HCT116 (cell line): ENCODE measurements at regions not wholly inside any gene's neighbourhood (a gene's known extent, or its start where the extent isn't known, plus 50 kb on each side); places are given as distances from the start of the nearest gene placed in this dataset.

Source experiments
- ATAC-seq: fragments of 200-7000 bp; cut with Tn5 transposase; 2 replicates; pipeline ENCODE4 v1.9.1; 2020; ENCODE audit warnings: mild to moderate bottlenecking, moderate library complexity
- BruUV-seq: library from RNA; stranded (reverse); fragments of 400-500 nt; replicated peaks from 2 replicates; lab custom pipeline; 2021; lab: Mats Ljungman, UMichigan
- CTCF ChIA-PET: fragments of 300-600 bp; sonication (Branson Sonifier 250); formaldehyde crosslinking; loops from one replicate; lab custom pipeline; 2021; ENCODE audit warnings: antibody characterized with exemption; lab: Charles Lee
- POLR2A ChIA-PET: fragments of 300-600, 350-600 bp; sonication (Branson Sonifier 250); formaldehyde crosslinking; loops from one replicate; lab custom pipeline; 2021; ENCODE audit warnings: antibody characterized with exemption; lab: Charles Lee
- RAD21 ChIA-PET, 2 experiments: fragments of 300-600 bp; sonication (Branson Sonifier 250); formaldehyde crosslinking; loops; one replicate each; lab custom pipeline; 2023; ENCODE audit warnings: low total read pairs in 2 of 2; ENCODE audit not compliant: uncharacterized antibody in 2 of 2, unreplicated experiment in 2 of 2, low non-redundant PET in 1 of 2; lab: Charles Lee
- DNase-seq: peaks from one replicate; pipeline ENCODE4 v3.0.0-alpha.2; 2010; ENCODE audit warnings: low read depth, low spot score
- H2AFZ ChIP-seq: fragments of 200-600 bp; shearing (Covaris generic), sonication (generic); 2 replicates; pipeline ENCODE4 v1.6.1; 2017; ENCODE audit warnings: low read depth, mixed run types, mixed read lengths, antibody characterized with exemption, low read length; ENCODE audit not compliant: poor library complexity, severe bottlenecking
- H3K27ac ChIP-seq: 2 replicates; pipeline ENCODE4 v1.5.1; 2012; ENCODE audit warnings: low read depth, low read length
- H3K27me3 ChIP-seq: fragments of 200-600 bp; sonication (generic); 2 replicates; pipeline ENCODE4 v1.6.1; 2016; ENCODE audit warnings: mixed run types, low read length, mixed read lengths; ENCODE audit not compliant: insufficient read depth
- H3K36me3 ChIP-seq, 2 experiments: fragments of 200-500 bp in 1 of 2; fragments of 200-600 bp in 1 of 2; sonication (Bioruptor generic) in 1 of 2; sonication (generic) in 1 of 2; 2 replicates each; pipeline versions ENCODE4 v1.5.1 to v1.6.1; 2014 to 2016; ENCODE audit warnings: low read length in 2 of 2, inconsistent platforms in 1 of 2, mixed read lengths in 1 of 2, mixed run types in 1 of 2; ENCODE audit not compliant: insufficient read depth in 2 of 2, control insufficient read depth in 1 of 2
- H3K4me1 ChIP-seq, 2 experiments: fragments of 200-600 bp in 1 of 2; sonication (generic) in 1 of 2; 2 replicates each; pipeline versions ENCODE4 v1.5.1 to v1.6.1; 2012 to 2017; ENCODE audit warnings: low read length in 2 of 2, inconsistent platforms in 1 of 2, mild to moderate bottlenecking in 1 of 2, mixed read lengths in 1 of 2, mixed run types in 1 of 2, moderate library complexity in 1 of 2; ENCODE audit not compliant: insufficient read depth in 2 of 2, control insufficient read depth in 1 of 2
- H3K4me2 ChIP-seq: fragments of 200-600 bp; sonication (generic); 2 replicates; pipeline ENCODE4 v1.6.1; 2017; ENCODE audit warnings: mixed run types, low read length, mixed read lengths
- H3K4me3 ChIP-seq, 2 experiments: fragments of 200-600 bp in 1 of 2; sonication (generic) in 1 of 2; replicated peaks in 1 of 2; 2 replicates each; pipeline ENCODE4 v1.5.1; 2011 to 2016; ENCODE audit warnings: low read length in 2 of 2, control low read depth in 1 of 2, low read depth in 1 of 2, mild to moderate bottlenecking in 1 of 2, mixed read lengths in 1 of 2, mixed run types in 1 of 2
- H3K79me2 ChIP-seq: fragments of 200-600 bp; sonication (generic); 2 replicates; pipeline ENCODE4 v1.6.1; 2017; ENCODE audit warnings: mild to moderate bottlenecking, mixed run types, low read length, moderate library complexity, mixed read lengths; ENCODE audit not compliant: insufficient read depth
- H3K9ac ChIP-seq: fragments of 200-600 bp; sonication (generic); 2 replicates; pipeline ENCODE4 v1.6.1; 2016; ENCODE audit warnings: low read length, mixed read lengths
- H3K9me2 ChIP-seq: fragments of 200-600 bp; sonication (generic), shearing (Covaris generic); 2 replicates; pipeline ENCODE4 v1.6.1; 2017; ENCODE audit warnings: mixed run types, mild to moderate bottlenecking, moderate library complexity; ENCODE audit not compliant: insufficient read depth
- H3K9me3 ChIP-seq, 2 experiments: fragments of 200-500 bp in 1 of 2; fragments of 200-600 bp in 1 of 2; sonication (Bioruptor generic) in 1 of 2; sonication (generic) in 1 of 2; 2 replicates each; pipeline ENCODE4 v1.6.1; 2014 to 2017; ENCODE audit warnings: low read length in 2 of 2, mixed read lengths in 2 of 2, inconsistent platforms in 1 of 2, low read depth in 1 of 2, mild to moderate bottlenecking in 1 of 2, mixed run types in 1 of 2, moderate library complexity in 1 of 2; ENCODE audit not compliant: control insufficient read depth in 1 of 2, insufficient read depth in 1 of 2
- H4K20me1 ChIP-seq: fragments of 200-600 bp; sonication (generic), shearing (Covaris generic); 2 replicates; pipeline ENCODE4 v1.6.1; 2017; ENCODE audit warnings: mixed run types, mild to moderate bottlenecking, moderate library complexity; ENCODE audit not compliant: insufficient read depth
- CBX3 ChIP-seq: IDR thresholded peaks from 2 replicates; pipeline ENCODE4 v1.6.1; 2012; ENCODE audit warnings: low read depth
- CTCF ChIP-seq, 3 experiments: fragments of 200-600 bp in 1 of 3; sonication (generic) in 1 of 3; IDR thresholded peaks in 2 of 3; conservative IDR thresholded peaks in 1 of 3; 2 replicates each; pipeline ENCODE4 v1.5.1; 2012 to 2017; ENCODE audit warnings: low read depth in 2 of 3, low read length in 2 of 3, antibody characterized with exemption in 1 of 3, borderline replicate concordance in 1 of 3, control low read depth in 1 of 3, mild to moderate bottlenecking in 1 of 3, mixed read lengths in 1 of 3, mixed run types in 1 of 3, moderate library complexity in 1 of 3; ENCODE audit not compliant: insufficient read depth in 1 of 3
- EZH2phosphoT487 ChIP-seq: fragments of 200-600 bp; IDR thresholded peaks from 2 replicates; pipeline ENCODE4 v1.6.1; 2018; ENCODE audit warnings: antibody characterized with exemption, borderline replicate concordance
- JUND ChIP-seq: IDR thresholded peaks from 2 replicates; pipeline ENCODE4 v1.6.1; 2012
- POLR2A ChIP-seq: IDR thresholded peaks from 2 replicates; pipeline ENCODE4 v1.7.0; 2011; ENCODE audit warnings: borderline replicate concordance; ENCODE audit not compliant: insufficient read depth, insufficient read length; ENCODE audit errors: extremely low read depth
- RAD21 ChIP-seq: IDR thresholded peaks from 2 replicates; pipeline ENCODE4 v1.6.1; 2012; ENCODE audit warnings: low read depth, mild to moderate bottlenecking
- REST ChIP-seq: IDR thresholded peaks from 2 replicates; pipeline ENCODE4 v1.6.1; 2012; ENCODE audit warnings: low read depth
- SIN3A ChIP-seq: IDR thresholded peaks from 2 replicates; pipeline ENCODE4 v1.6.1; 2012; ENCODE audit warnings: low read depth
- ZBTB33 ChIP-seq: IDR thresholded peaks from 2 replicates; pipeline ENCODE4 v1.6.1; 2011; ENCODE audit warnings: mild to moderate bottlenecking, low read length, moderate library complexity; ENCODE audit not compliant: insufficient replicate concordance; ENCODE audit errors: extremely low read depth
- ZFX ChIP-seq: fragments of 450-650 bp; IDR thresholded peaks from 2 replicates; pipeline ENCODE4 v1.6.1; 2017
- ZNF274 ChIP-seq: fragments of 200-500 bp; sonication (Bioruptor generic); IDR thresholded peaks from 2 replicates; pipeline ENCODE4 v1.6.1; 2014; ENCODE audit warnings: mild to moderate bottlenecking, low read depth, low read length, inconsistent platforms
- intact Hi-C: fragments of 100-400 bp; cut with micrococcal nuclease; formaldehyde crosslinking; loops from 2 replicates; pipeline ENCODE4 v1.10.0; 2022

DNA sequence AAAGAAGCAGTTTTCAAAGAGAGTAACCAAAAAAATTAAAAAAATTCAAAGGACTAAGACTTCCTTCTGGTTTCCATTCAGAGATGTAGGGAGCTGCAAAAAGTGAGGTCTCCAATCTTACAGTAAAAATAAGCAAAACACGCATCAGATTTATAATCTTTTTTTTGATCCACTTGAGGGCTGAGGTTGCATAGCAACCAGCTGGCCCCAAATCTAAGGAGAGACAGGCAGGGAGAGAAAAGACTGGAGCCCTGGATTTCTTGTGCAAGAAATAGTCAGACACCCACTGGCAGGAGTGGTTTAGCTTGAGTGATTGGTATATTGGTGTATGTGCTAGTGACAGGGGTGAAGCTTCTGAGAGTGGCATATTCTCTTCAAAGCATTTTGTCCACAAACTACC is 135.9 kb upstream of the FUT9 start:
- Histone ChIP-seq H3K9me2 (no peaks in the 10 kb centered on the region), H3K4me1 (no peaks in the 10 kb centered on the region), H3K4me3 (no peak overlapping the region), H3K36me3 (no peaks in the 10 kb centered on the region), H3K79me2 (no peaks in the 10 kb centered on the region), H3K4me2 (no peak overlapping the region), H3K9ac (no peak overlapping the region), H3K9me3 (no peaks in the 10 kb centered on the region), H2AFZ (no peak overlapping the region), H3K27me3 (no peaks in the 10 kb centered on the region), H3K27ac (no peak overlapping the region), H4K20me1 (no peaks in the 10 kb centered on the region)
- DNase-seq (no peak), ATAC-seq (no peak)
- ChIA-PET RAD21 (no interaction called here), CTCF (no interaction called here), POLR2A (no interaction called here)
- no peak for TF ChIP-seq SIN3A
- TF ChIP-seq CBX3 = no peak
- no peak for TF ChIP-seq ZFX
- no peak for TF ChIP-seq JUND
- no peak for TF ChIP-seq EZH2phosphoT487
- no peak for TF ChIP-seq RAD21
- TF ChIP-seq REST = no peak
- no peak for TF ChIP-seq ZBTB33
- no peak for TF ChIP-seq CTCF (IDR thresholded peaks at IDR 0.05 in 2 of 3, conservative IDR thresholded peaks at IDR 0.05 in 1 of 3; ENCODE audit: borderline replicate concordance in 1 of 3, insufficient read depth in 1 of 3, low read depth in 2 of 3, low read length in 2 of 3)
- no peak for TF ChIP-seq ZNF274
- no peak for TF ChIP-seq POLR2A
- intact Hi-C loops = no loop called here
- no TSS peak for BruUV-seq
